ENCODE measurements at regions not wholly inside any gene's neighbourhood (a gene's known extent, or its start where the extent isn't known, plus 50 kb on each side); places are given as distances from the start of the nearest gene placed in this dataset.
"Not testable (repeated sequence)": the region's sequence is repeated elsewhere in the genome, so short reads cannot be mapped to it uniquely, and the experiment has no call there.

DNA sequence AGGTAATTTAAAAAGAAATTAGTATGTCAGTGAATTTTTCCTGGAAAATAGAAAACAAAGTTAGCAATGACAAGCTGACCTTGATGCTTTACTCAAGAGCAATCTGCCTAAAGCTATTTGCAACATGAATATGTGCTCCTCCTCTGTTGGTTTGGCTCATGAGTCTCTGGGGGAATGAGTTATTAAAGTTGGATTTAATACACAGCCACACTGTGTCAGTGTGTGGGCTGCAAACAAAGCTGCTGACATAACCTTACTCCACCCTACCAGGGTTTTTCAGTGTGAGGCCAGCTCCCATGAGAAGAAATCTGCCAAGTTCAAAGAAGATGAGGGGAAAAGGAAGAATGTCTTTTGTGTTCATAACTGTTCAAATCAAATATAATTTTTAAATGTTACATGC is 280.5 kb downstream of the TLL1 start:
- DNase-seq: no peak

DNA sequence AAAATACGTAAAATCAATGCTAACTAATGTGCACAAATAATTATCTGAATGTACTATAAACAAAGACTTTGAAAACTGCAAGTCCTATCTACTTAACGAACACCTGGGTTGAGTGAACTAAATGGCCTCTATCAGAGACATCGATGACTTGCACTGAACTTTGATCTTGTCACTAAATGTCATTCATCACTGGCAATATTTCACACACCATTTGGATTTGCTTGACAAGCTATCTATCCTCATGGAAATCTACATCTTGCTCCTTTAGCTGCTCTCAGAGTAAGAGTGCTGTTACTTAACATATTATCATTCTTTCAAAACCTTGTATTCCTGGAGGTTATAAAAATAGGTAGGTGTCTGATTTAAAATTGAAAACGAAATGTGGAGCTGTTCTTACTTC is 289.3 kb downstream of the TLL1 start:
- DNase-seq: no peak

DNA sequence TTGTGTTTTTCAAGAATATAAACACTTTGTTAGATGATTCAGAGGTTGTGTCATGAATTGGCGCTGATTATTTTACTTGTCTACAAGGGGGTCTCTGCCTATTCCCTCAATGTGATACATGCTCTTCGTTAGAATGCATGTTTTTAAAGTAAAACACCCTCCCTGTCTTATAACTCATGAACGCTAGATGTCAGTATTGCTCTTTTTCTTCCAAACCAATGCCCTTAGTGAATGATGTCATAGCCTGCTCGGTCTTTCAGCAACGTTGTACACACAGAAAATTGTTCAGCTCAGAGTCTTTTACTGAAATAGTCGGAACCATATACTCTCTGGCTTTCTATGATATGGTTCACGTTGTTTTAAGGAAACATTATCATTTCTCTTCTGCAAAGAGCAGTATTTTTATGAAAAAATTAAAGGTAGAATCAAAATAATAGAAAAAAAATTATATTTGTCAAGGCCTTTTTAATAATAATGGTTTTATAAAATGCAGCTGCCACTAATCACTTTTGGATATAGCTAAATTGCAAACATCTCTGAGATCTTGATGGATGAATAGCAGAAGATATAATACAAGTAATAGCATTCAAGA is 292.9 kb downstream of the TLL1 start:
- peak; percentile 70 for DNase-seq

DNA sequence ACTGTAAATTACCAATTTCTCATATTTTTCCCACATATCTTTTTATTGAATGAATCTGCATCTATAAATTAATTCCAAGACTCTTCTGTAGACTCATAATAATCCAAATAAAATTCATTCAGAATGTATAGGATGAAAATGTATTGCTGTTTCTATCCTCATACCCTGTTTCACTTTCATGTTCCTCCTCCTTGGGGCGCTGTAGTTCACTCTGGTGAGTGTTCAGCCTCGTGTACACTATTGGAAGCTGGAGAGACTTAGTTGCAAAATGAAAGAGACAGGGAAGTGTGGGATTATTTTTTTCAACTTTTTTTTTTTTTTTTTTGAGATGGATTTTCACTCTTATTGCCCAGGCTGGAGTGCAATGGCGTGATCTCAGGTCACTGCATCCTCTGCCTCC is 296.1 kb downstream of the TLL1 start:
- no peak for DNase-seq

DNA sequence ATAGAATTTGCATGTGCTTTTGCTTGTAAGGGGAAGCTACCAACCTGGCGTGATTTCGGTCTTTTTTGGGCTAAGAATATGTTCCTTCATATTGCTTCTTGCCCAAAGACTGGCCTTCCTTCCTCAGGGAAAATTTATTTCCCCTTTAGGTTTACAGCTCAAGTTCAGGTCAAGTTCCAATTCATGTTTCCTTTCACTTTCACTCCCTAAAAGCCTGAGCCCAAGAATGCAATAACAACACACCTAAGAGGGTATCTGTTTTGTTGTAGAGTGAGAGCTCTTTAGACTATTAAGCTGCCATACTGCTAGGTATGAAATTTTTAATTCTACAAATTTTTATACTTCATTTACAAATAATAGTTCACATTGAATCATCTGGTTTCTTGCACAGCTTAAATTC is 299.6 kb downstream of the TLL1 start:
- DNase-seq: no peak

DNA sequence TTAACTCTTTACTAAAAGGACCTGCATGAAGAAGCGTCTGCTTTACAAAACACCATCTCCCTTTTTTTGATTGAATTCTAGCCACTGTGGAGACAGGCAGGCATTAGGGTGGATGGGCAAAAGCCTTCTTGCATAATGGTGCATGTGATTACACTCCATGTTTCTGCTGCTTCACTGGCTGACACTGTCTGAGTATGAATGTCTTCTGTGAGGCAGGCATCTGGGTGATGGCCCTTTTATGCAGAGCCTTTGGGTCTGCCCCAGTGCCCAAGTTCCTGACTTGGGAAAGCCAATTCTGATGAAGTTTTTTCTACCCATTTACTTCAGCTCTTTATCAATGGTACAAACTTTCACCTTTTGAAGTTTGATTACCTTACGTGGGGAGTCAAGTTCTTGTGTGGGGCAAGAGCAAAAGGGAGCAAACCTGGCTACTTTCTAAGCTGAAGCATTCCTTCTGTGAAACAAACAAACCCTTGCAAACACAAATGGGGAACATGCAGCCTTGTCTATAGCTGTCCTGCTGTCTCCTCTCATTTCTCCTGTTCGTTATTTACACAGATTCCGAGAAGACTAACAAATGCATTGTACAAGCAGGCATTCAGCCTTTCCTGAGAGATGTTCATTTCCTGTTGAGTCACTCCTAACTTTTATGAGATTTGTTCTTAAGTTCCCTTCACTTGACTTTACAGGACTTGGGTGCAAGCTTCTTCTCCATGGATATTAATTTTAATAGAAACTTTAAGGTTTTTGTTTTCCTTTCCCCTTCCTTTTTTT is 301.9 kb downstream of the TLL1 start:
- DNase-seq: no peak

DNA sequence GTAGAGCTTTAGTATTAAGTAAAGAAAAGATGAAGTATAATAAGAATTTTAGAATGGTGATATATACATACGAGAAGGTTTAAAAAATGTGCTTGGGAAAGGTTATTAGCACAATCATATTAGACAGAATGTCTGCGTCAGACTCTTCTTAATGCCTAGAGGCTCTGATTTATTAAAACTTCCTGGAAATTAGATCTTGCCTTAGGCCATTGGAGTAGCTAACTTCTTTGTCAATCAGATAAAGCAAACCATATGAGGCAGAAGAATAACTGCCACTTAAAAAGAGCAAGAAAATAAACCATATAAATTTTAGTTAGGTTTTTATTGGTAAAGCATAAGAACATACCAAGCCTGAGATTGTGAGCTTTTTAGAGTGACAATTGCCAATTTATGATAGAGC is 309.1 kb downstream of the TLL1 start:
- no peak for DNase-seq

DNA sequence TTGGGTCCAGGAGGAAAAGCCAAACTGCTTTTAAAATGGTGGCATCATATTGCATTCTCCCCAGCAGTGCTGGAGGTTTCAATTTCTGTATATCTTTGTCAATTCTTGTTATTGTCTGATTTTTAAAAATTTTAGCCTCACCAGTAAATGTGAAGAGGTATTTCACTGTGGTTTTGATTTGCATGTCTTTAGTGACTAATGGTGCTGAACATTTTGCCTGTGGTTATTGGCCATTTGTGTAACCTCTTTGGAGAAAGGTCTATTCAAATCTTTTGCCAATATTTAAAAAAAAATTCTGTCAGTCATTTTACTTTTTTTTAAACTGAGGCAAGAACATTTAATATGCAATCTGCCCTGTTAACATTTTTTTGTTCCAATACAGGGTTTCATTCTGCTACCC is 322.1 kb downstream of the TLL1 start:
- DNase-seq: no peak

DNA sequence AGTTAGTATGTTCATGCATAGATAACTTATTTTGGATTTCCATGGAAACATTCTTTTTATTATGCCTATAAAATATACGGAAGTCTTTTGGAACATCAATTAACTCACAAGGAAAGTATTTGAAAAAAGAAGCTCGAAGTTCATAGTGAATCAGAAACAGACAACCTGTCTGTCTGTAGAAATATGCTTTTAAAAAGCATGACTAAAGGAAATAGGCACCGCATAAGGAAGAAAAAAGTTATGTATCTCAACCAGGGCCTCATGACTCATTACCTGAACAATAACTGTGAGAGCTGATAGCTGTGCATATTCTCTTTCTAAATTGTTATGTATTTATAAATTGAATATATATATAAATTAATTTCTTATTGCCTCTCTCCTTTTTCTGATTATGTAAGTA is 324.1 kb downstream of the TLL1 start:
- DNase-seq: no peak

DNA sequence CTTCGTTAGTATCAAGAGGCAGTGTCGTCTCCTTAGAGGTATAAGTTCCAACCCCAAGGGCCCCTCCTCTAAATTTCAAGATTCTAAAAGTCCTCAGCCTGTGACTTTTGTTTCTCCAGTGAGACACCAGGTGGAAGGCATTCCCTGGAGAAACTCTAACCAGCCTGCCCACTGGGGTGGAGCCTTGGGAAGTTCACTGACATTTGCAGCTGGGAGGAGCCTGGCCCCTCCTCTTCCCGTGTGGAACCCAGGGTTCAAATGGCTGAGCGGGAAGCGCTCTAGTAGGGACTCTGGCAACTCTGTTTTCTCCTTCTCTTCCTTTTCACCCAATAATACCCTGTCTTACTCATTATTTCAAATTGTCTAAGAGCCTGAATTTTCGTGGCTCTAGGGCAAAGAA is 325.0 kb downstream of the TLL1 start:
- DNase-seq: no peak

DNA sequence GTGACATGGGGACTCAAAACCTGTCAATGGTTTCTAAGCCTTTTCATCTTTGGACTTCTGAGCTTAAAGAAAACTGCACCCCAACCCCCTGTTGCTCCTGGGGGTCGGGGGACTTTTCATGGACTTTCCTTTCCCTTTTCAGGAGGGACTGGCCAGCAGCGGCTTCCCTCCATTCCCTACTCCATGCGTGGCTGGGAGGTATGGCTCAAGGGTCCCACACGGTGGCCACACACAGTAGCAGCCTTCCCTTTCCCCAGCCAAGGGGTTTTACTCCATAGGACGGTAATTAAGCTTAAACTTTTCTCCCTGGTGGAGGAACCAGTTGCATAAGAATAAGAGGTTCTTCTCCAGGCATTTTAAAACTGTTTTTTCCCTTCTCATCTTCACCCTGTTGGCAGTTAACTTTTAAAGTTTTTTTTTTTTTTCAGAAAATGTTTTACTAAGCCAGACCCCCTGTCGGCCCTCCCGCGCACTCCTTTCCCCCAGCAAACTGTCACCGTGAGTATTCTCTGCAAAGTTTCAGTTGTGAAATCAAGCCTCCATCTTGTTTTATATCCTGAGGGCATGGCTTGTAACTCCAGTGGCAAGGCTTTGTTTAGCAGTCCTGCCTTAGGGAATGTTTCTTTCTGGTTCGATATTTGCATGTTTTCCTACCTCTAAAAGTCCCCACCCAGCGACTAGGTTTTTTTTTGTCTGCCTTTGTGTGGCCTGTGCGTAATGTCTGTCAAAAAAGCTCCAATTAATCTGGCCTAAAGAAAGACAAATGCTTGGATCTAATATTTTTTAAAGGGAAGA is 325.7 kb downstream of the TLL1 start:
- no peak for DNase-seq

DNA sequence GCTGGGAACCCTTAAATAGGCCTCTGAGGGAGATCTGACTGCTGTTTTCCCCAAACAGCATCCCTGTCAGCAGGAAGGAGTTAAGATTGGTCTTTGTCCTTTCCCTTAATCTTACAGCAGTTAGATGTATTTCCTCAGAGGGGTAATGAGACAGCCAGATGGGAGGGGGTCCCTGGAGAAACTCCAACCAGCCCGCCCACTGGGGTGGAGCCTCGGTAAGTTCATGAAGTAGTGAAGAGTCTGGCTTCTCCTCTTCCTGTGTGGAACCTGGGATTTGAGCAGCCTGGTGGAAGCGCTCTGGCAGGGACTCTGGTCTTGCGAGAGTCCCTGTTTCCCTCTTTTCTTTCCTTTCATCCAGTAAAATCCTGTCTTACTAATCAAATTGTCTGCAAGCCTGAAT is 330.0 kb downstream of the TLL1 start:
- no peak for DNase-seq

DNA sequence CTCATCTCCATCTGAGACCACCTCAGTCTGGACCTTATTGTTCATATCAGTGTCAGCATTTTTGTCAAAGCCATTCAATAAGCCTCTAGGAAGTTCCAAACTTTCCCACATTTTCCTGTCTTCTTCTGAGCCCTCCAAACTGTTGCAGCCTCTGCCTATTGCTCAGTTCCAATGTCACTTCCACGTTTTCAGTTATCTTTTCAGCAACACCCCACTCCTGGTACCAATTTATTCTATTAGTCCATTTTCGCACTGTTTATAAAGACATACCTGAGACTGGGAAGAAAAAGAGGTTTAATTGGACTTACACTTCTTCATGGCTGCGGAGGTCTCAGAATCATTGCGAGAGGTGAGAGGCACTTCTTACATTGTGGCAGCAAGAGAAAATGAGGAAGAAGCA is 339.3 kb downstream of the TLL1 start:
- not testable (repeated sequence) for DNase-seq

DNA sequence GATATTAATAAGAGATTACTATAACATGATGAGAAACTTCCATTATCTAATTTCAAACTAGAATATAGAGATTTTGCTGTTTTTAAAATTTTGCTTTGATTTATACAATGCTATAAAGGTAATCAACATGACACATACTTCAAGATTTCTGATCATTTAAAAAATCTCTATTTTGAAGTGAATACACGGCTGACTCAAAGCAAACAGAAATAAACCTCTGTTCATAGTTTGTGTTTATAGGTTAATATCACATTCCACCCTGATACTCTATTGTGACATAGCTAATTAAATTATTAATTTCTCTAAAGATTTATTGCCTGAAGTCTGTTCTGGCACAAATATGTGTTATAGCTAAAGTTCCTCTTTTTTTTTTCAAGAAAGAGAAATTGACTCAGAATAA is 349.2 kb downstream of the TLL1 start:
- no peak for DNase-seq

DNA sequence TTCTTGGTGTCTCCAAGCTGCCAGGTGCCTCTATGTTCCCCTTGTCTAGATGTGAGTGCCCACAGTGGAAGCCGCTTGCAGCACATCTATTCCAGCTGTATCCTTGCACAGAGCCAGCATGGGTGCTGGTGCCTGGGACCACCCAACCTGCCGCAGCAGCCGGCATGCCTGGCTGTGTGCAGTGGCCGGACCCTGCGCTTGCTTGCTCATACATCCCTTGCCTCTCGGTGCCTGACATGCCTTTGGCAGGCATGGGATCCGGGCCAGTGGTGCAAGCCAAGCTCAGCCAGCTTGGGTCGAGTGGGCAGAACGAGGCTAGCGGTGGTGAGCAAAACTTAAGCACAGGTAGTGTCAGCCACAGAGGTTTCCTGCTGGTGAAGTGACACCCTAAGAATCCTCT is 355.1 kb downstream of the TLL1 start:
- DNase-seq: no peak

DNA sequence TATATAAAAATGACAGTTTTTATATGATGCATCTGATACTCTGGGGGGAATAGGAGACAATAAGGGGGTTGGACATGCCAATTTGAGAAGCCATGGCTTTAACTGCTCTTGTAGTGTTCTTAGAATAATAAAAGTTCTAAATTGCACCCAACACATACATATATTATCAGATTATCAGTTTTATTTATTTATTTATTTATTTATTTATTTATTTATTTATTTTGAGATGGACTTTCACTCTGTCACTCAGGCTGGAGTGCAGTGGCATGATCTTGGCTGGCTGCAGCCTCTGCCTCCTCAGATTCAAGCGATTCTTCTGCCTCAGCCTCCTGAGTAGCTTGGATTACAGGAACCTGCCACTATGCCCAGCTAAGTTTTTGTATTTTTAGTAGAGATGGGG is 356.8 kb downstream of the TLL1 start:
- no peak for DNase-seq

DNA sequence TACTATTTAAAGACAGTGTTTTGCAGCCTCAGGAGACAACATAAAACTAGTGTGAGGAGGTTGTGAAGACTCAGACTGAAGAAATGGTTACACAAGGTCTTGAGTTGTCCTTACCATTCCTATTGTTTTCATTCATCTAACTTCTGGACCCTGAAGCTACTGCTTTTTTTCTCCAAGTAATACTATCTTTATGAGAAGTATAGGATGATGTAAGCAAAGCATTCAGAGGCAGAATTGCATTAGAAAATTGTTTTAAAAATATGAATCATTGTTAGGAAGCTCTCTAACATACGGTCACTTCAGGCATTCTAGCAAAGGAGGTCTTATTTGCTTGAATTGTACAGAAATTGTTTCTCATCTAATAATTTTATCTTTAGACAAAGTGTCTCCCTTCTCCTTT is 357.8 kb downstream of the TLL1 start:
- no peak for DNase-seq

DNA sequence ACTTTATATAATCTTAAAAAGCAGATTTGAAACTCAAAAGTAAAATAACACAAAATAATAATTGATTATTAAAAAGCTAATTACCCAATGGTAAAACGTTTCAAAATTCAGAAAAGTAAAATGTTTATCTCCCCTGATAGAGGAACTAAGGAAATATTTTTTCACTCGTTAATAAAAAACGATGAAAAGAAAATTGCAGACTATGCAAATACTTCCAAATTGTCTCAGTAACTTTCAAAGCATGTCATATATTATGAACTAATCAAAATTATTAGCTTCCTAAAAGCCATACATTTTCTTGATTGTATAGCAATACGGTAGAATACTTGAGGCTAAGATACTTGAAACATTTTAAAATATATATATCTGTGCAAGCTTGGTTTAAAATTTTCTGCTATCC is 366.3 kb downstream of the TLL1 start:
- DNase-seq: no peak

DNA sequence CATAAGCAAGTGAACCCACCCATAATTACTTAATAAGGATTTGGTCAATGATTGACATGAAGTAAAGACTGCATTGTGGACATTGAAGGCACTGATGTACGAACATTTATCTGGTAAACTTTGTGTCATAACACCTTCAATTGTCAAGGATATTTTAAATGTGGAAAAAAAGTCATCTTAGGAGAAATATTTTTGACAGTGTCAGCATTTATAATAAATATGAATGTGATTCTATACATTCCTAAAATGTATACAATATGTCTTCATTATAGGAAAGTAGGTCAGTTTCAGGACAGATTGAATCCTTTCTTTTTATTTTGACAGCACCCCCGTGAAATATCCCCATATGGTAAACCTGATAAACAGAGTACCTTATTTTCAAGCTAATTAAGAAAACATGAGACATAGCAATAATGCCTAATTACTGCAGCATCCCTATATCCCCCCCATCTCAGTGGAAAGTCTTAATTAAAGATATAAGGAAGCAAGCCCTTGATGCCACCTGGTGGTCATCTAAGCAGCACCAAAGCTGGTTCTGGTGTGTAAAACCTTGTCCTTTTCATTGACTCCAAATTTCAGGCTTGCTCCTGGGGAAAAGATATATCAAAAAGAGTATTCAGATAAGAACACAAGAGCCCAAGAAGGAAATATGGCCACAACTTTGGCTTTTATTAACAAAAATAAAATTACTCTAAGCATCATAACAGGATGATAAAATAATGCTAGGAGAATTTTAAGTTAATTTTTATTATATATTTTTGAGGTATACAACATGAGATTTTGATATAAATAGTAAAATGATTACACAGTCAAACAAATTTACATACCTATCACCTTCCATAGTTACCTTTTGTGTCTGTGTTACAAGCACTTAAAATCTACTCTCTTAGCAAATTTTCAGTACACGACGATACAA is 379.7 kb downstream of the TLL1 start:
- DNase-seq: peak; percentile 0

DNA sequence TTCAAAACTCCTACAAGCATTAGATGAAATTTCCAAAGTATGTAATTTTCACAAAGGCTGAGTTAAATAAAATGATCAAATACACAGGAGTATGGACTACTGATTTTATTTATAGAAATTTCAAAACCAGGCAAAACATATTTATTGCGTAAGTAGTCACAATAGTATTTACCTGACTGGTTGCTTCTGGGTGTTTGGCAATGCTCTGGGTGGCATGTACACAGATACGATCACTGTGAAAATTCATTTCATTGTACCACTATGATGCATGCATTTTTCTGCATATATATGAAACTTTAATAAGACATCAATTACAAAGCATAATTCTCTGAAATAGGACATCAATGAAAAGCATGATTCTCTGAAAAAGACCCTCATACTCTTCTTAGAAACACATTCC is 384.2 kb downstream of the TLL1 start:
- DNase-seq: no peak

DNA sequence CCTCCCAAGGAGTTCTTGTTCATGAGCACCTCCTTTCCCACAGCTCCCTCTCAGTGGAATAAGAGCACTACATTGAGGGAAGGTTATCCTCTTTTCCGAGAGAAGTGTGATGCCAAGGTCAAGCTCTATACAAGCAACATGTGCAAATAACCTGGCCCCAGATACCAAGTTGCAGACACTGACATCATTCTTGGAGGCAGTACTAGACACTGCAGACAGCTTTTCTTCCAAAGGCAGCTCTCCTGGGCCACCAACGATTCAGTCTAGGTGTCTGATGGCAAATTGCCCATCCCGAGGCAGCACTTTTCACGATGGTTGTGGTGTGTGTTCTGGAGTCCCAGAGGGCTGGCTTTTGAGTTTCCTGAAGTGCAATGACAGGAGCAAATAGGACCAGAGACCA is 384.9 kb downstream of the TLL1 start:
- no peak for DNase-seq

DNA sequence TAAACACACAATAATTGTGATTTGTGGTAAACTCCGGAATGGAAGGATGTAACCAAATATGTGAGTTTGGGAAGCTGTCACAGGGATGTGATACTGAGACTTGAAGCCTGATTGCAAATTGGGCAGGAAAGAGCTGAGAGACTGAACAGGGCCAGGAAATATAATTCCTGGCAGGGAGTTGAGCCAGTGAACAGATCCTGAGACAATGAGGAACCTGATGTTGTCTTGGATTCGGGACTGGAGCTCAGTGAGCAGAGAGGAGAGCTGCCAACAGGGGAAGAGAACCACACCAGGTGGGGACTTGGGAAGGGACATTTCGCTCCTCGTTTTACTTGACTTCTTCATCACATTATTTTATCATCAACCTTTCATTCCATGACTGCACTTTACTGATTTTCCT is 386.0 kb downstream of the TLL1 start:
- DNase-seq: no peak

DNA sequence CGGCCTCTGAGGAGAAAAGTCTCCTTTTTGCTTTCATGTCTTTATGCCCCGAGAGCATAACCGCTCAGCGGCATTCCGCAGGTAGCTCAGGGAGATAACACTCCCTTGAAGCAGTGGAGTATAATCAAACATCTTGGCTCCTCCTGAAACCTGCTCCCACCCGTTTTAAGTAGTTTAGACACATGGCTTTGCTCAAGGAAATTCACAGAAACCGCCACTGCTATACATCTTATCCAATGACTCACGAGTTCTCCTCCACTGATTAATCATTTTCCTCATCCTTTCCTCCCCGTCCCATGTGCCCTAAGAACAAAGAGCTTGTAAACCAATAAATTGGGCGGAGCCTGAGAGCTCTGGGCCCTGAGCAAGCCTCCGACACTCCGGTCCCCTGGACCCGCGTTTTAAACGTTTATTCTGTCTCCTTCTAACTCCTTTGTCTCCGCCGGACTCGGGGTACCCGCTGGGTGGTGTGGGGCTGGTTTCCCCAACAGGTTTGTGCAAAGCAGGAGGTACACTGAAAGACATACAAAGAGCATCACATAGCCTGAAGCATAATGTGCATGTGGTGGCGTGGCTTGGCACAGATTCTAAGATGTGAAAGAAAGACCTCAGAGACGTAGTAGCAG is 401.2 kb downstream of the TLL1 start:
- no peak for DNase-seq

All from activated CD4-positive, alpha-beta T cell treated with anti-CD3 and anti-CD28 coated beads, Interleukin-2, Interleukin-6, amounts not matched to agents 100 ng/mL and 50 ng/mL, durations not matched to agents 16 hours and 8 hours (primary cell).